ENCODE measurements at regions not wholly inside any gene's neighbourhood (a gene's known extent, or its start where the extent isn't known, plus 50 kb on each side); places are given as distances from the start of the nearest gene placed in this dataset.

- DNase-seq (ENCODE audit: low spot score) = no peak
- whole genome bisulfite sequencing = 95% methylated on average over 1 of the region's 1 CpG
- no peaks in the 10 kb centered on the region for H3K27me3 ChIP-seq (ENCODE audit: control insufficient read depth in 4 of 4, insufficient read depth in 4 of 4, low read length in 3 of 4)
Measured at GRCh38 chr14:39607978-39608377, 175.7 kb upstream of the FBXO33 start.

More at GRCh38 chr14:39607978-39608377, 175.7 kb upstream of the FBXO33 start:
- peaks cover 0 to 1% (median 0%) of the 10 kb centered on the region in 4 donors for H3K9me3 ChIP-seq (ENCODE audit: control insufficient read depth in 4 of 4, low read length in 3 of 4)
- no peak overlapping the region for H3K27ac ChIP-seq (ENCODE audit: low read depth in 1 of 2, low read length in 2 of 2)
- no peak overlapping the region for H3K9ac ChIP-seq (ENCODE audit: low read depth in 1 of 2, low read length in 2 of 2)
- TF ChIP-seq MAX (IDR thresholded peaks at IDR 0.05) = no peak
- TF ChIP-seq JUND (IDR thresholded peaks at IDR 0.05) = no peak
- TF ChIP-seq SP1 (IDR thresholded peaks at IDR 0.05) = no peak
- TF ChIP-seq CTCF (IDR thresholded peaks at IDR 0.05; ENCODE audit: low read depth, low read length, missing input control) = no peak
- no peak for TF ChIP-seq RXRA (IDR thresholded peaks at IDR 0.05)
- no peak for TF ChIP-seq HNF4G (IDR thresholded peaks at IDR 0.05)
- TF ChIP-seq FOXA2 (IDR thresholded peaks at IDR 0.05) = no peak
- TF ChIP-seq GABPA (IDR thresholded peaks at IDR 0.05 in 1 of 2, conservative IDR thresholded peaks at IDR 0.05 in 1 of 2) = no peak
- no peak for TF ChIP-seq EGR1 (IDR thresholded peaks at IDR 0.05; ENCODE audit: low read depth in 2 of 2)
- TF ChIP-seq TAF1 (conservative IDR thresholded peaks at IDR 0.05) = no peak
- TF ChIP-seq ZBTB33 (IDR thresholded peaks at IDR 0.05) = no peak
- TF ChIP-seq HNF4A (conservative IDR thresholded peaks at IDR 0.05) = no peak
- TF ChIP-seq RAD21 (IDR thresholded peaks at IDR 0.05) = no peak
- TF ChIP-seq YY1 (IDR thresholded peaks at IDR 0.05) = no peak
- TF ChIP-seq NR2F2 (IDR thresholded peaks at IDR 0.05) = no peak
- TF ChIP-seq ATF3 (IDR thresholded peaks at IDR 0.05) = no peak
- no peak for TF ChIP-seq REST (IDR thresholded peaks at IDR 0.05)
- no peak for TF ChIP-seq FOXA1 (IDR thresholded peaks at IDR 0.05)
- no peaks in the 10 kb centered on the region for H3K36me3 ChIP-seq (ENCODE audit: control insufficient read depth in 4 of 4, insufficient read depth in 3 of 4, low read depth in 1 of 4, low read length in 3 of 4)
- H3K4me3 ChIP-seq (ENCODE audit: low read depth in 1 of 3, low read length in 3 of 3) = no peak overlapping the region
- no peaks in the 10 kb centered on the region for H3K4me1 ChIP-seq (ENCODE audit: control insufficient read depth in 4 of 4, insufficient read depth in 4 of 4, low read length in 3 of 4)
